ENCODE measurements at regions not wholly inside any gene's neighbourhood (a gene's known extent, or its start where the extent isn't known, plus 50 kb on each side); places are given as distances from the start of the nearest gene placed in this dataset.

DNA sequence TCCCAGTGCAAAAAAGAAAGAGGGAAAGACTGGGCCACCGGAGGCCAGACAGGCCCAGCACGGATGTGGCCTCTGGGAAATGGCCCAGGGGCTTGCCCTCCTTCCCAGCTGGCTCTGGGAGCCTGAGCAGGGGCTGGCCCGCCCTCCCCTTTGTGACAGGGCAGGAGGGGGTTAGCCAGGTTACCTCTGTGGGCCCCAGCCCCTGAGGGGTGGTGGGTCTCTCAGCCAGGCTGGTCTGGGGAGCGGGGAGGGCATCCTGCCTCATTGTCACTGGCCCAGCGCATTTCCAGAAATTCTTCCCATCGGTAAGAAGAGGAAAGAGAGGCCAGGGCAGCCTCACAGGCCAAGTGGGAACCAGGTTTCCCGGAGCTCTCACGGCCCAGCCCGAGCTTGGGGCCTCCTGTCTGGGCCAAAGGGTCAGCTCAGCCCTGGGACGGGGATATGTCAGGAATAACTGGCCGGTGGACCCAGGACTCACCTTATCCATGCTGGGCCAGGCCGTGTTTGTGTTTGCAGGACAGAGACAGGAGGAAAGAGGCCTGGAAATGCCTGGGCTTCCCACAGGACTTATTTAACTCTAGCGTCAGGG, 182.2 kb downstream of the ZFP36L2 start:
- Histone ChIP-seq H4K20me1 (ENCODE audit: control insufficient read depth, extremely low read depth, insufficient read depth, low read length) (no peaks in the 10 kb centered on the region), H2AFZ (ENCODE audit: control insufficient read depth, low read length) (no peak overlapping the region), H3K9me3 (ENCODE audit: control insufficient read depth, low read depth, low read length) (no peaks in the 10 kb centered on the region), H3K9ac (ENCODE audit: control insufficient read depth, extremely low read depth, insufficient read depth, low read length) (no peak overlapping the region), H3K27me3 (ENCODE audit: control insufficient read depth, extremely low read depth, insufficient read depth, low read length) (no peaks in the 10 kb centered on the region), H3K36me3 (ENCODE audit: control insufficient read depth in 2 of 2, extremely low read depth in 1 of 2, insufficient read depth in 2 of 2, low read length in 2 of 2) (no peaks in the 10 kb centered on the region), H3K9me1 (ENCODE audit: control insufficient read depth, extremely low read depth, insufficient read depth, low read length) (no peaks in the 10 kb centered on the region), H3K27ac (ENCODE audit: control insufficient read depth, insufficient read depth, low read length) (no peak overlapping the region), H3K4me3 (ENCODE audit: control insufficient read depth in 2 of 3, extremely low read depth in 1 of 3, insufficient read depth in 2 of 3, low read depth in 1 of 3, low read length in 3 of 3) (no peak overlapping the region), H3K4me2 (ENCODE audit: control insufficient read depth, extremely low read depth, insufficient read depth, low read depth, low read length) (no peak overlapping the region), H3K4me1 (ENCODE audit: control insufficient read depth, extremely low read depth, insufficient read depth, low read length) (peaks cover 40% of the 10 kb centered on the region), H3K79me2 (ENCODE audit: control insufficient read depth, insufficient read depth, low read length) (peaks cover 2% of the 10 kb centered on the region)
- TF ChIP-seq, protein P1, sequence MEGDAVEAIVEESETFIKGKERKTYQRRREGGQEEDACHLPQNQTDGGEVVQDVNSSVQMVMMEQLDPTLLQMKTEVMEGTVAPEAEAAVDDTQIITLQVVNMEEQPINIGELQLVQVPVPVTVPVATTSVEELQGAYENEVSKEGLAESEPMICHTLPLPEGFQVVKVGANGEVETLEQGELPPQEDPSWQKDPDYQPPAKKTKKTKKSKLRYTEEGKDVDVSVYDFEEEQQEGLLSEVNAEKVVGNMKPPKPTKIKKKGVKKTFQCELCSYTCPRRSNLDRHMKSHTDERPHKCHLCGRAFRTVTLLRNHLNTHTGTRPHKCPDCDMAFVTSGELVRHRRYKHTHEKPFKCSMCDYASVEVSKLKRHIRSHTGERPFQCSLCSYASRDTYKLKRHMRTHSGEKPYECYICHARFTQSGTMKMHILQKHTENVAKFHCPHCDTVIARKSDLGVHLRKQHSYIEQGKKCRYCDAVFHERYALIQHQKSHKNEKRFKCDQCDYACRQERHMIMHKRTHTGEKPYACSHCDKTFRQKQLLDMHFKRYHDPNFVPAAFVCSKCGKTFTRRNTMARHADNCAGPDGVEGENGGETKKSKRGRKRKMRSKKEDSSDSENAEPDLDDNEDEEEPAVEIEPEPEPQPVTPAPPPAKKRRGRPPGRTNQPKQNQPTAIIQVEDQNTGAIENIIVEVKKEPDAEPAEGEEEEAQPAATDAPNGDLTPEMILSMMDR (optimal IDR thresholded peaks at IDR 0.05 in 1 of 3, IDR thresholded peaks at IDR 0.05 in 1 of 3, conservative IDR thresholded peaks at IDR 0.05 in 1 of 3; ENCODE audit: extremely low read depth in 1 of 3, insufficient read depth in 2 of 3, low read length in 3 of 3) = no peak
- no peak for TF ChIP-seq EZH2 (IDR thresholded peaks at IDR 0.05; ENCODE audit: low read length)
- dilution Hi-C loops (cut with MboI; ENCODE audit: extremely low pct_ligation_motif_present, low sequenced_read_pairs) = no loop called here
- no peak for DNase-seq (ENCODE audit: low read depth, low spot score)
- no peak for FAIRE-seq

DNA sequence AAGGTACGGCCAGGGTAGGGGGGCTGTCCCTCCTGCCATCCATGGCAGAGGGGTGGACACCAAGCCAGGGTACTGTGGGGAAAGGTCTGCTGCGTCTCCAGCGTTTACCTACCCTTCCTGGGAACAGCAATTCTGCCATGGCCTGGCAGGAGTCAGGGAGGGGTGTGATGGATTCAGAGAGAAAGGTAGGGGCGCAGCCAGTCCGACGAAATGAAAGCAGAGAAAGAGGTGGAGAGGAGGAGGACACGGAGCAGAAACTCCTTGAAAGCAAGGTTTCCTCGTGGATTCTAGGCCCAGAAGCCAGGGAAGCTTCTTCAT, 182.9 kb downstream of the ZFP36L2 start:
- no peak for FAIRE-seq
- Histone ChIP-seq H4K20me1 (ENCODE audit: control insufficient read depth, extremely low read depth, insufficient read depth, low read length) (no peaks in the 10 kb centered on the region), H2AFZ (ENCODE audit: control insufficient read depth, low read length) (no peak overlapping the region), H3K9me1 (ENCODE audit: control insufficient read depth, extremely low read depth, insufficient read depth, low read length) (no peaks in the 10 kb centered on the region), H3K4me3 (ENCODE audit: control insufficient read depth in 2 of 3, extremely low read depth in 1 of 3, insufficient read depth in 2 of 3, low read depth in 1 of 3, low read length in 3 of 3) (no peak overlapping the region), H3K4me1 (ENCODE audit: control insufficient read depth, extremely low read depth, insufficient read depth, low read length) (peaks cover 47% of the 10 kb centered on the region), H3K79me2 (ENCODE audit: control insufficient read depth, insufficient read depth, low read length) (peaks cover 6% of the 10 kb centered on the region), H3K9me3 (ENCODE audit: control insufficient read depth, low read depth, low read length) (no peaks in the 10 kb centered on the region), H3K36me3 (ENCODE audit: control insufficient read depth in 2 of 2, extremely low read depth in 1 of 2, insufficient read depth in 2 of 2, low read length in 2 of 2) (no peaks in the 10 kb centered on the region), H3K27ac (ENCODE audit: control insufficient read depth, insufficient read depth, low read length) (no peak overlapping the region), H3K27me3 (ENCODE audit: control insufficient read depth, extremely low read depth, insufficient read depth, low read length) (no peaks in the 10 kb centered on the region), H3K9ac (ENCODE audit: control insufficient read depth, extremely low read depth, insufficient read depth, low read length) (no peak overlapping the region), H3K4me2 (ENCODE audit: control insufficient read depth, extremely low read depth, insufficient read depth, low read depth, low read length) (no peak overlapping the region)
- no peak for DNase-seq (ENCODE audit: low read depth, low spot score)
- dilution Hi-C loops (cut with MboI; ENCODE audit: extremely low pct_ligation_motif_present, low sequenced_read_pairs) = no loop called here
- TF ChIP-seq, protein P1 (optimal IDR thresholded peaks at IDR 0.05 in 1 of 3, IDR thresholded peaks at IDR 0.05 in 1 of 3, conservative IDR thresholded peaks at IDR 0.05 in 1 of 3; ENCODE audit: extremely low read depth in 1 of 3, insufficient read depth in 2 of 3, low read length in 3 of 3) = no peak

Measured in keratinocyte (primary cell).